ENCODE measurements at regions not wholly inside any gene's neighbourhood (a gene's known extent, or its start where the extent isn't known, plus 50 kb on each side); places are given as distances from the start of the nearest gene placed in this dataset.

DNA sequence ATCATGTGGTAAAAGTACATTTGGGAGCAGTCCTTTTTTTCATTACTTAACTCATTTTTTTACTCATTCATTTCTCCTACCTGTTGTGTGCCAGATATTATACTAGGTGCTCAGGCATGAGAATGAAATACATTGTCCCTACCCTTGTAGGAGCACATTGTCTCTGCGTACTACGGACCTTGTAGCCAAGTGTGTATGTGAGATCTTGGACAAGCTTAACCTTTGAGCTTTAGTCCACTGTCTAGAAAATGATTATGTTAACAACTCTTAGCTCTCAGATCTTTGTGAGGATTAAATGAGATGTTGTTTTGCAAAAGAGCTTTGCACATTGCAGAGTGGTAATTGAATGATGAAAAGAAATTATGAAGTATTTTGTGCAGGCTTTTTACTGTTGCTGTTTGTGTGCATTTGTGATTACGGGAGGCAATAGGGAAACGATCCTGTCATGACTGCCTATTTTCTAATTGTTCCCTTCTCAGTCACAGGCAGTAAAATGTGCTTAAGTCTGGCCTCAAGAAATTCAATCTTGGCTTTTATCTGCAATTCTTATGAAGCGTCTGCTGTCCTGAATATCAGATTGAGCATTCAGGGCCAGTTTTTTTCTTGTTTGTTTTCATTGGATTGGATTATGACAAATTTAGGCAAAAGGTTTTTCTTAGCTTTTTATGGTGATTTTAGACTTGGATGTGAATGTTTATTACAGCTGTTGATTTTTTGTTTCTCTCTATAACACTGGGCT is 447.7 kb downstream of the PDZRN4 start:
- no peaks in the 10 kb centered on the region for H3K36me3 ChIP-seq (ENCODE audit: insufficient read depth, low read length)
- no peak overlapping the region for H3K9ac ChIP-seq (ENCODE audit: low read depth, low read length)
- no peak overlapping the region for H3K27ac ChIP-seq (ENCODE audit: low read depth, low read length)
- 93% methylated on average over 5 of the region's 5 CpGs for WGBS
- no peak overlapping the region for H3K4me3 ChIP-seq (ENCODE audit: low read length)
- no peaks in the 10 kb centered on the region for H3K27me3 ChIP-seq (ENCODE audit: insufficient read depth, low read length)
- peaks cover 6% of the 10 kb centered on the region; the same call in 1 of the 2 replicates for H3K9me3 ChIP-seq (ENCODE audit: insufficient read depth, low read depth, low read length)
- H3K4me1 ChIP-seq (ENCODE audit: insufficient read depth, low read length): no peaks in the 10 kb centered on the region

GRCh38 chr12:41634091-41634490 is 446.0 kb downstream of the PDZRN4 start:
- WGBS: 96% methylated on average over 4 of the region's 4 CpGs
- Histone ChIP-seq H3K27ac (ENCODE audit: low read depth, low read length) (no peak overlapping the region), H3K27me3 (ENCODE audit: insufficient read depth, low read length) (no peaks in the 10 kb centered on the region), H3K9me3 (ENCODE audit: insufficient read depth, low read depth, low read length) (peaks cover 6% of the 10 kb centered on the region; the same call in 1 of the 2 replicates), H3K4me3 (ENCODE audit: low read length) (no peak overlapping the region), H3K36me3 (ENCODE audit: insufficient read depth, low read length) (no peaks in the 10 kb centered on the region), H3K9ac (ENCODE audit: low read depth, low read length) (no peak overlapping the region), H3K4me1 (ENCODE audit: insufficient read depth, low read length) (no peaks in the 10 kb centered on the region)

GRCh38 chr12:41629611-41630010 is 441.5 kb downstream of the PDZRN4 start:
- H3K27ac ChIP-seq (ENCODE audit: low read depth, low read length): no peak overlapping the region
- WGBS: 100% methylated on average over 1 of the region's 1 CpG
- H3K9ac ChIP-seq (ENCODE audit: low read depth, low read length): no peak overlapping the region
- H3K36me3 ChIP-seq (ENCODE audit: insufficient read depth, low read length): no peaks in the 10 kb centered on the region
- H3K4me1 ChIP-seq (ENCODE audit: insufficient read depth, low read length): 0 out of 2 replicates have a peak, but pooled peaks cover 5% of the 10 kb centered on the region
- no peaks in the 10 kb centered on the region for H3K27me3 ChIP-seq (ENCODE audit: insufficient read depth, low read length)
- no peak overlapping the region for H3K4me3 ChIP-seq (ENCODE audit: low read length)
- H3K9me3 ChIP-seq (ENCODE audit: insufficient read depth, low read depth, low read length): peaks cover 14% of the 10 kb centered on the region

DNA sequence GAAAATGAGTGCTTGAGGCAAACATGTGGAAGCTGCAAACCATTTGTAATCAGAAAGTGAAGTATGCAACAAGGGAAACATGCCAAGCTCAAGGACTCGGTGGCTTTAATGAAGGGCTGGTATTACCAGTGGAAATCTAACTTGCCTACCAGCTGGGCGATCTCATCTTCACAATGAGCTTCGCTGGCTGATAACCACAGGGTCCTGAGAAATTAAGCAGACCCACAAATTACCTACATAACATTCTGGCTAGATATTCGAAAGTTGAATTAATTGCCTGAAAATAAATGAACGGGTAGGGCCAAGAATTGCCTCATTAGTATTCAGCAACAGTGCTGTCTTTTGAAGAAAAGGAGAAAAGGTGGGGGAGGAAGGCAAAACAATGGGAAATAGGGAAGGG is 439.4 kb downstream of the PDZRN4 start:
- Histone ChIP-seq H3K27me3 (ENCODE audit: insufficient read depth, low read length) (no peaks in the 10 kb centered on the region), H3K9ac (ENCODE audit: low read depth, low read length) (no peak overlapping the region), H3K9me3 (ENCODE audit: insufficient read depth, low read depth, low read length) (peaks cover 14% of the 10 kb centered on the region), H3K4me1 (ENCODE audit: insufficient read depth, low read length) (peaks cover 9% of the 10 kb centered on the region; the same call in 1 of the 2 replicates), H3K4me3 (ENCODE audit: low read length) (no peak overlapping the region), H3K27ac (ENCODE audit: low read depth, low read length) (no peak overlapping the region), H3K36me3 (ENCODE audit: insufficient read depth, low read length) (no peaks in the 10 kb centered on the region)
- 93% methylated on average over 5 of the region's 5 CpGs for WGBS

- Histone ChIP-seq H3K27me3 (ENCODE audit: insufficient read depth, low read length) (no peaks in the 10 kb centered on the region), H3K4me1 (ENCODE audit: insufficient read depth, low read length) (peaks cover 20% of the 10 kb centered on the region), H3K9me3 (ENCODE audit: insufficient read depth, low read depth, low read length) (peaks cover 8% of the 10 kb centered on the region; the same call in 1 of the 2 replicates), H3K36me3 (ENCODE audit: insufficient read depth, low read length) (no peaks in the 10 kb centered on the region), H3K27ac (ENCODE audit: low read depth, low read length) (no peak overlapping the region), H3K9ac (ENCODE audit: low read depth, low read length) (no peak overlapping the region), H3K4me3 (ENCODE audit: low read length) (no peak overlapping the region)
- WGBS: 43% methylated on average over 1 of the region's 1 CpG
These were observed 436.5 kb downstream of the PDZRN4 start for GRCh38 chr12:41624571-41624970.
